ENCODE measurements at regions not wholly inside any gene's neighbourhood (a gene's known extent, or its start where the extent isn't known, plus 50 kb on each side); places are given as distances from the start of the nearest gene placed in this dataset.
A peak's percentile ranks its signal among the peaks of the same experiment; 100 is the strongest.

- no peaks in the 10 kb centered on the region for H3K9me2 ChIP-seq (replicated peaks; ENCODE audit: low read depth, low read length)
- TF ChIP-seq CTCF (conservative IDR thresholded peaks at IDR 0.05; ENCODE audit: low read length) (no peak), EZH2phosphoT487 (IDR thresholded peaks at IDR 0.05; ENCODE audit: borderline replicate concordance) (no peak)
- H3K4me1 ChIP-seq (ENCODE audit: insufficient read depth, low read length, poor library complexity, severe bottlenecking) = peaks cover 48% of the 10 kb centered on the region
- no peaks in the 10 kb centered on the region for H4K20me1 ChIP-seq (ENCODE audit: insufficient read depth, low read length, poor library complexity, severe bottlenecking)
- H3F3A ChIP-seq (ENCODE audit: low read depth) = peaks cover 9% of the 10 kb centered on the region
- peak overlapping the region; percentile 65 for H3K4me3 ChIP-seq (ENCODE audit: low read length, poor library complexity, severe bottlenecking)
- H3K36me3 ChIP-seq (ENCODE audit: insufficient read depth, low read length) = no peaks in the 10 kb centered on the region
- H3K79me2 ChIP-seq (ENCODE audit: insufficient read depth, low read length) = no peaks in the 10 kb centered on the region
- no peaks in the 10 kb centered on the region for H3K27me3 ChIP-seq (ENCODE audit: insufficient read depth, low read length, poor library complexity, severe bottlenecking)
- peak overlapping the region; percentile 39; the same call in 1 of the 2 replicates for H2AFZ ChIP-seq (ENCODE audit: low read length)
- H3K4me2 ChIP-seq (ENCODE audit: low read depth, low read length, poor library complexity, severe bottlenecking) = peak overlapping the region; percentile 77
- H3K9ac ChIP-seq (ENCODE audit: low read depth, low read length, poor library complexity, severe bottlenecking) = peak overlapping the region; percentile 58
- H3K9me3 ChIP-seq (ENCODE audit: insufficient read depth, low read depth, low read length) = no peaks in the 10 kb centered on the region
Measured at GRCh38 chr9:81112627-81113452, 576.5 kb downstream of the TLE1 start.

GRCh38 chr9:81108821-81109220 lies 580.5 kb downstream of the TLE1 start:
- Histone ChIP-seq H3K4me1 (ENCODE audit: insufficient read depth, low read length, poor library complexity, severe bottlenecking) (peaks cover 28% of the 10 kb centered on the region), H3K79me2 (ENCODE audit: insufficient read depth, low read length) (no peaks in the 10 kb centered on the region), H3K9me3 (ENCODE audit: insufficient read depth, low read depth, low read length) (no peaks in the 10 kb centered on the region), H2AFZ (ENCODE audit: low read length) (no peak overlapping the region), H3K9ac (ENCODE audit: low read depth, low read length, poor library complexity, severe bottlenecking) (no peak overlapping the region), H3F3A (ENCODE audit: low read depth) (peaks cover 9% of the 10 kb centered on the region), H3K4me2 (ENCODE audit: low read depth, low read length, poor library complexity, severe bottlenecking) (no peak overlapping the region), H3K9me2 (replicated peaks; ENCODE audit: low read depth, low read length) (no peaks in the 10 kb centered on the region), H3K36me3 (ENCODE audit: insufficient read depth, low read length) (no peaks in the 10 kb centered on the region), H3K4me3 (ENCODE audit: low read length, poor library complexity, severe bottlenecking) (no peak overlapping the region), H3K27me3 (ENCODE audit: insufficient read depth, low read length, poor library complexity, severe bottlenecking) (no peaks in the 10 kb centered on the region), H4K20me1 (ENCODE audit: insufficient read depth, low read length, poor library complexity, severe bottlenecking) (no peaks in the 10 kb centered on the region)
- TF ChIP-seq EZH2phosphoT487 (IDR thresholded peaks at IDR 0.05; ENCODE audit: borderline replicate concordance) = no peak
- no peak for TF ChIP-seq CTCF (conservative IDR thresholded peaks at IDR 0.05; ENCODE audit: low read length)

GRCh38 chr9:81108391-81108790 lies 581.0 kb downstream of the TLE1 start:
- Histone ChIP-seq H3K27me3 (ENCODE audit: insufficient read depth, low read length, poor library complexity, severe bottlenecking) (no peaks in the 10 kb centered on the region), H3K4me2 (ENCODE audit: low read depth, low read length, poor library complexity, severe bottlenecking) (no peak overlapping the region), H3K9me3 (ENCODE audit: insufficient read depth, low read depth, low read length) (no peaks in the 10 kb centered on the region), H4K20me1 (ENCODE audit: insufficient read depth, low read length, poor library complexity, severe bottlenecking) (no peaks in the 10 kb centered on the region), H2AFZ (ENCODE audit: low read length) (no peak overlapping the region), H3K79me2 (ENCODE audit: insufficient read depth, low read length) (no peaks in the 10 kb centered on the region), H3K9me2 (replicated peaks; ENCODE audit: low read depth, low read length) (no peaks in the 10 kb centered on the region), H3K36me3 (ENCODE audit: insufficient read depth, low read length) (no peaks in the 10 kb centered on the region), H3K4me1 (ENCODE audit: insufficient read depth, low read length, poor library complexity, severe bottlenecking) (peaks cover 25% of the 10 kb centered on the region), H3F3A (ENCODE audit: low read depth) (peaks cover 9% of the 10 kb centered on the region), H3K4me3 (ENCODE audit: low read length, poor library complexity, severe bottlenecking) (no peak overlapping the region), H3K9ac (ENCODE audit: low read depth, low read length, poor library complexity, severe bottlenecking) (no peak overlapping the region)
- TF ChIP-seq CTCF (conservative IDR thresholded peaks at IDR 0.05; ENCODE audit: low read length) = no peak

Measured in Loucy (cell line).